ENCODE measurements at regions not wholly inside any gene's neighbourhood (a gene's known extent, or its start where the extent isn't known, plus 50 kb on each side); places are given as distances from the start of the nearest gene placed in this dataset.

DNA sequence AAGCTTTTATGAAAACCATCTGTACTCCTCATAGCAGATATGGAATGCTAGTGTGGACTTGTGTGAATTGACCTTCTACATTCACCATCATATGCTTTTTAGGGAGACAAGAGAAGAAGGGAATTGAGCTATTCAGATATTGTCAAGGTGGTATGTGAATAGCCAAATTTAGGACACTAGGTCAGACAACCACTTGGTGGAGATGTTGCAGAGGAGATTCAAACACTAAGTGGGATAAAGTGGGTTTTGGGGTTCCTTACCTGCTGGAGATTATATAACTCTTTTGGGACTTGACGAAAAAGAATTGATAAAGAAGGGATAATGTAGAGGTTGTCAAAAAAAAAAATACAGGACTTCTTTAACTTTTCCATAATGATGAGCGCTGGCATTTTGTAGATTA is 231.8 kb upstream of the THRB start:
- no peak overlapping the region for H3K4me3 ChIP-seq (ENCODE audit: control insufficient read depth, low read depth, low read length)
- no peak for DNase-seq (ENCODE audit: low read depth)
- TF ChIP-seq, protein P1, sequence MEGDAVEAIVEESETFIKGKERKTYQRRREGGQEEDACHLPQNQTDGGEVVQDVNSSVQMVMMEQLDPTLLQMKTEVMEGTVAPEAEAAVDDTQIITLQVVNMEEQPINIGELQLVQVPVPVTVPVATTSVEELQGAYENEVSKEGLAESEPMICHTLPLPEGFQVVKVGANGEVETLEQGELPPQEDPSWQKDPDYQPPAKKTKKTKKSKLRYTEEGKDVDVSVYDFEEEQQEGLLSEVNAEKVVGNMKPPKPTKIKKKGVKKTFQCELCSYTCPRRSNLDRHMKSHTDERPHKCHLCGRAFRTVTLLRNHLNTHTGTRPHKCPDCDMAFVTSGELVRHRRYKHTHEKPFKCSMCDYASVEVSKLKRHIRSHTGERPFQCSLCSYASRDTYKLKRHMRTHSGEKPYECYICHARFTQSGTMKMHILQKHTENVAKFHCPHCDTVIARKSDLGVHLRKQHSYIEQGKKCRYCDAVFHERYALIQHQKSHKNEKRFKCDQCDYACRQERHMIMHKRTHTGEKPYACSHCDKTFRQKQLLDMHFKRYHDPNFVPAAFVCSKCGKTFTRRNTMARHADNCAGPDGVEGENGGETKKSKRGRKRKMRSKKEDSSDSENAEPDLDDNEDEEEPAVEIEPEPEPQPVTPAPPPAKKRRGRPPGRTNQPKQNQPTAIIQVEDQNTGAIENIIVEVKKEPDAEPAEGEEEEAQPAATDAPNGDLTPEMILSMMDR (conservative IDR thresholded peaks at IDR 0.05; ENCODE audit: control insufficient read depth, insufficient read depth, low read depth, low read length), result no peak

DNA sequence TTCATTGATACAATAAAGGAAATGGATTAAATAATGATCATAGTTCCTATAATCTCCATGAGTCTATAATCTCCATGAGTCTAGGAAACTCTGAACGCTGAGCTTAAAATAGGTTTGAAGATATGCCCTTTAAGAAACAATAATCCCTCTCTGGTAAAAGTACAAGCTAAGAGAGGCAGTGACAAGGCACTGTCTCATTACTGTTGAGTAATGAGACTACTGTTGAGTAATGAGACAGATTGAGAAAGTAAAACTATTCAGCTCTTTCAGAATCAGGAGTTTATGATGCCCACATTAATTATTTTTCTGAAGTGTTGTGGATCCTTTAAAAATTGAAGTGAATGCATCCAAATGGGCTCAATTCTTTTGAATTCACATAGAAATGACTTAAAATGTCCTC is 235.5 kb upstream of the THRB start:
- H3K4me3 ChIP-seq (ENCODE audit: control insufficient read depth, low read depth, low read length), result no peak overlapping the region
- TF ChIP-seq, protein P1 (conservative IDR thresholded peaks at IDR 0.05; ENCODE audit: control insufficient read depth, insufficient read depth, low read depth, low read length), result no peak
- peak; percentile 7 for DNase-seq (ENCODE audit: low read depth)

DNA sequence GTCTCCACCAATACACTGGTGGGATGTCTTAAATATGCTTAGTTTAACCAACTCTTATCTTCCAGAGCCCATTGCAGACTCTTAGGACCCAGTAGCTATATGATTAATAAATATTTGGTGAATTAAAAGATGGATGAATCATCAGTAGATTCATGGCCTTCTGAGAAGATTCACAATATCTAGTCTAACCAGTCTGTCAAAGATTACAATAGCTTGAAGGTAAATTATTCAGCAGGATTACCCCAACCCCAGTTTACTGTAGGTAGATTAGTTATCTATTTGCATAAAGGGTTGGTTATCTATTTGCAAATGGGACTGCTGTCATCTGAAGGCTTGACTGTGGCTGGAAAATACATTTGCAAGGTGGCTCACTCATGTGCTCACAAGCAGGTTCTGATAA is 239.4 kb upstream of the THRB start:
- H3K4me3 ChIP-seq (ENCODE audit: control insufficient read depth, low read depth, low read length), result no peak overlapping the region
- TF ChIP-seq, protein P1 (conservative IDR thresholded peaks at IDR 0.05; ENCODE audit: control insufficient read depth, insufficient read depth, low read depth, low read length), result no peak
- no peak for DNase-seq (ENCODE audit: low read depth)

DNA sequence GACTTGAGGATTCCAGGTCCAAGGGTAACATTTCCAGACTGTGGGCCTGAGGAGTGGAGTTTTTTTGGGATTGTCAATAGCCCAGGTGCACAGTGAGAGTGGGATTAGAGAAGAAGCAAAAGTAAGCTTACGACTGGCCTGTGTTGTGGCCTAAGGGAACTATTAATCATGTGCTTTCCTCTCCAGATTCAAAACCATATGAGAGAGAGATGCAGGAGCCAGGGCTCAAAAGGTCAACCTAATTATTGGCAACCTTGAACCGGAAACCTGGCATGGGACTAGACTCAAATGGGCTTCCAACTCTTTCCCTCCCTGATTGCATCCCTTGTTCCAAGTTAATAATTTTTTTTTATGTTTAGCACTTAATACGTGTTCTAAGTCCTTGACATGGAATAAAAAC is 242.1 kb upstream of the THRB start:
- H3K4me3 ChIP-seq (ENCODE audit: control insufficient read depth, low read depth, low read length), result no peak overlapping the region
- TF ChIP-seq, protein P1 (conservative IDR thresholded peaks at IDR 0.05; ENCODE audit: control insufficient read depth, insufficient read depth, low read depth, low read length), result no peak
- DNase-seq (ENCODE audit: low read depth), result no peak

DNA sequence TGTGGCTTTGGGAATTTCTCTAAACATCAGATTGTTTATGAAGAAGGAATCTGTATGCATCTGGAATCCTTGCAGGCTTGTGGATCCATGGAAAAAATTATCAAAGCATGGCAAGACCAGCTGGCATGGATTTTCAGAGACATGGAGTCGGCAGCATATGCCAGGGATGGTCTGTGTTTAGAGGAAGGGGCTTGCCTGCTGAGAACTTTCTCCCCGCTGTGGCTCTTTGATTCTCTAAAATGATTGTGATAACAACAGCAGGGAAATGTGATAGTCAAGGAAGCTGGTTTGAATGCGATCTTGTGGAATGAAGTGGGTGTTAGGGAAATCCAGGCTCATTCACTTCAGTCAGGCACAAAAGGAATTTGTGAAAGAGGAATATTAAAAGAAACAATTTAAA is 245.7 kb upstream of the THRB start:
- no peak overlapping the region for H3K4me3 ChIP-seq (ENCODE audit: control insufficient read depth, low read depth, low read length)
- no peak for DNase-seq (ENCODE audit: low read depth)
- TF ChIP-seq, protein P1 (conservative IDR thresholded peaks at IDR 0.05; ENCODE audit: control insufficient read depth, insufficient read depth, low read depth, low read length), result no peak

DNA sequence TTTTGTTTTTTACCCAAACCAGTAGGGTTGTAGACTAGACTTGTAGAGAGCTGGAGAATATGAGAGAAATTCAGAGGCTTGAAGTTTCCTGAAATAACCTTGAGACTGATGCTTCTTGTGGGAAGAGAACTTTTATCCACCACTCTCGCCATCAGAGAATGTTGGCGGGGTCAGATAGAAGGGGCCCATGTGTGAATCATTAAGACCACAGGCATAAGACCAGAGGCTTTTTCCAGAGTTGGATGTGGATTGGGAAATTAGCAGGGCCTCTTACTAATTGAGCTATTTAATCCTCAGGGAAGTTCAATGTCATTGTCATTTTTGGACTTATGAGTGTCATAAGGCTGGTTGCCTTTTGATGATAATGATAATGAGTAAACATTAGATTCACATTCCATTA is 246.9 kb upstream of the THRB start:
- H3K4me3 ChIP-seq (ENCODE audit: control insufficient read depth, low read depth, low read length), result no peak overlapping the region
- no peak for DNase-seq (ENCODE audit: low read depth)
- TF ChIP-seq, protein P1 (conservative IDR thresholded peaks at IDR 0.05; ENCODE audit: control insufficient read depth, insufficient read depth, low read depth, low read length), result no peak

DNA sequence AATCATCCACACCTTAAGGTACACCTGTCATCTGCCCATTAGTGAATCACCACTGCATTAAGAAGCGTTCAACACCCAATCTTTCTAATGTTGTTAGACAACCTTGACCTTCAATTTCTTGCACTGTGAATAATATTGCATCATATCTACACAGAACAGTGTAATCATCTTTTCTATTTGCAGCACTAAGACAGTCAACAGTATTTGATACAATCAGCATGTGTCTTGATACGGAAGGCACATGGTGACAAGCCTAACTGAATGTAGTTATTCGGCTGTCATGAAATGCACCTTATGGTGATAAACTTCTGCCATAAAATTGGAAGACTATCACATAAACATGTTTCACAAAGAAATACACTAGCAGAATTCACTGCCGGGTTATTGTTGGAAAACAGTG is 253.9 kb upstream of the THRB start:
- TF ChIP-seq, protein P1 (conservative IDR thresholded peaks at IDR 0.05; ENCODE audit: control insufficient read depth, insufficient read depth, low read depth, low read length), result no peak
- no peak overlapping the region for H3K4me3 ChIP-seq (ENCODE audit: control insufficient read depth, low read depth, low read length)
- no peak for DNase-seq (ENCODE audit: low read depth)
